ENCODE measurements at regions not wholly inside any gene's neighbourhood (a gene's known extent, or its start where the extent isn't known, plus 50 kb on each side); places are given as distances from the start of the nearest gene placed in this dataset.
"Not testable (repeated sequence)": the region's sequence is repeated elsewhere in the genome, so short reads cannot be mapped to it uniquely, and the experiment has no call there.

- TF ChIP-seq BHLHE40 (IDR thresholded peaks at IDR 0.05; ENCODE audit: borderline replicate concordance in 1 of 2, low read depth in 2 of 2, low read length in 1 of 2): peak in 1 of 2 experiments; percentile 54; a peak in 1 of 4 replicates
- peak in 1 of 2 experiments; percentile 12; a peak in 1 of 4 replicates for TF ChIP-seq IKZF2 (IDR thresholded peaks at IDR 0.05)
- H3K9me3 ChIP-seq (replicated peaks; ENCODE audit: control insufficient read depth, insufficient read depth, low read length); H3K27me3 ChIP-seq (replicated peaks in 1 of 2; ENCODE audit: control insufficient read depth in 2 of 2, insufficient read depth in 2 of 2, low read length in 1 of 2); H3K36me3 ChIP-seq (ENCODE audit: control insufficient read depth in 2 of 2, insufficient read depth in 2 of 2, low read length in 1 of 2); FAIRE-seq; H3K4me2 ChIP-seq (ENCODE audit: control insufficient read depth, insufficient read depth); DNase-seq (ENCODE audit: low read depth, low spot score); BruUV-seq (replicated peaks); H3K4me3 ChIP-seq; in situ Hi-C loops (cut with MboI); H3K4me1 ChIP-seq (ENCODE audit: control insufficient read depth, insufficient read depth, low read length); H3K9ac ChIP-seq (ENCODE audit: control insufficient read depth, insufficient read depth, low read length); H3K79me2 ChIP-seq (ENCODE audit: control insufficient read depth, insufficient read depth, low read length); H3K27ac ChIP-seq (ENCODE audit: control insufficient read depth, insufficient read depth); POLR2A ChIA-PET; CTCF ChIA-PET; H4K20me1 ChIP-seq (ENCODE audit: control insufficient read depth, insufficient read depth); RAD21 ChIA-PET (ENCODE audit: unreplicated experiment); H2AFZ ChIP-seq (ENCODE audit: control insufficient read depth, low read depth, low read length): not testable (repeated sequence)
- SMC1A ChIA-PET (ENCODE audit: uncharacterized antibody, unreplicated experiment): interaction anchor here (1.1 kb wide), 1 partner anchor 10 kb away, joined by 3 read pairs; no protein-coding TSS in a partner anchor
- WGBS (ENCODE audit: insufficient coverage, insufficient replicate concordance, low lambda C conversion rate, missing lambda C conversion rate): 0% methylated on average over 2 of the region's 2 CpGs
- ATAC-seq: peak; percentile 38
- intact Hi-C loops (cut with micrococcal nuclease; ENCODE audit: unreplicated experiment): loop anchor here (10.0 kb wide), 1 partner anchor 738 kb away; no protein-coding TSS in a partner anchor
Measured at GRCh38 chr6:80952479-80952878, 800.0 kb downstream of the TENT5A start.

- CTCF ChIA-PET: interaction anchor here (1.0 to 1.1 kb wide), 2 partner anchors 14 to 15 kb away, joined by 3 read pairs; no protein-coding TSS in a partner anchor
- no peak overlapping the region for H2AFZ ChIP-seq (ENCODE audit: control insufficient read depth, low read depth, low read length)
- intact Hi-C loops (cut with micrococcal nuclease; ENCODE audit: unreplicated experiment): no loop called here
- TF ChIP-seq RELA (IDR thresholded peaks at IDR 0.05; ENCODE audit: borderline replicate concordance, partially characterized antibody): no peak
- TF ChIP-seq SIN3A (IDR thresholded peaks at IDR 0.05; ENCODE audit: low read depth, low read length): no peak
- no peak for TF ChIP-seq RFX5 (IDR thresholded peaks at IDR 0.05; ENCODE audit: low read depth, low read length)
- TF ChIP-seq FOXK2 (IDR thresholded peaks at IDR 0.05): no peak
- no peak for TF ChIP-seq BCL11A (IDR thresholded peaks at IDR 0.05; ENCODE audit: low read depth, low read length)
- TF ChIP-seq MYB (IDR thresholded peaks at IDR 0.05; ENCODE audit: borderline replicate concordance, low read depth, low read length): no peak
- no peak for TF ChIP-seq MYC (IDR thresholded peaks at IDR 0.05; ENCODE audit: insufficient read depth, insufficient read length, insufficient replicate concordance, low read length, severe bottlenecking)
- TF ChIP-seq STAT1 (conservative IDR thresholded peaks at IDR 0.05): no peak
- no peak for TF ChIP-seq PRDM15 (CRISPR knock-in tag; IDR thresholded peaks at IDR 0.05)
- TF ChIP-seq CREM (IDR thresholded peaks at IDR 0.05; ENCODE audit: low read depth): no peak
- no peak for TF ChIP-seq ASH2L (IDR thresholded peaks at IDR 0.05; ENCODE audit: borderline replicate concordance, low read depth)
- TF ChIP-seq SMARCA5 (IDR thresholded peaks at IDR 0.05): no peak
Measured at GRCh38 chr6:80946402-80946801, 806.1 kb downstream of the TENT5A start.

More at GRCh38 chr6:80946402-80946801, 806.1 kb downstream of the TENT5A start:
- Histone ChIP-seq H3K79me2 (ENCODE audit: control insufficient read depth, insufficient read depth, low read length) (no peaks in the 10 kb centered on the region), H3K9me3 (replicated peaks; ENCODE audit: control insufficient read depth, insufficient read depth, low read length) (no peaks in the 10 kb centered on the region), H3K4me2 (ENCODE audit: control insufficient read depth, insufficient read depth) (no peak overlapping the region), H3K9ac (ENCODE audit: control insufficient read depth, insufficient read depth, low read length) (no peak overlapping the region), H3K27ac (ENCODE audit: control insufficient read depth, insufficient read depth) (no peak overlapping the region), H4K20me1 (ENCODE audit: control insufficient read depth, insufficient read depth) (no peaks in the 10 kb centered on the region), H3K27me3 (replicated peaks in 1 of 2; ENCODE audit: control insufficient read depth in 2 of 2, insufficient read depth in 2 of 2, low read length in 1 of 2) (no peaks in the 10 kb centered on the region), H3K36me3 (ENCODE audit: control insufficient read depth in 2 of 2, insufficient read depth in 2 of 2, low read length in 1 of 2) (no peaks in the 10 kb centered on the region), H3K4me3 (no peak overlapping the region), H3K4me1 (ENCODE audit: control insufficient read depth, insufficient read depth, low read length) (no peaks in the 10 kb centered on the region)
- ATAC-seq: no peak
- POLR2A ChIA-PET: no interaction called here
- no TSS peak for BruUV-seq (replicated peaks)
- RAD21 ChIA-PET (ENCODE audit: unreplicated experiment): no interaction called here
- 15% methylated on average over 3 of the region's 3 CpGs for WGBS (ENCODE audit: insufficient coverage, insufficient replicate concordance, low lambda C conversion rate, missing lambda C conversion rate)
- in situ Hi-C loops (cut with MboI): no loop called here
- SMC1A ChIA-PET (ENCODE audit: uncharacterized antibody, unreplicated experiment): no interaction called here
- DNase-seq (ENCODE audit: low read depth, low spot score): no peak
- FAIRE-seq: no peak
